ENCODE measurements at regions not wholly inside any gene's neighbourhood (a gene's known extent, or its start where the extent isn't known, plus 50 kb on each side); places are given as distances from the start of the nearest gene placed in this dataset.

- CTCF ChIA-PET: no interaction called here
These were observed 55.1 kb upstream of the TGFBR2 start for GRCh38 chr3:30551266-30551665.

GRCh38 chr3:30551927-30552326, 54.5 kb upstream of the TGFBR2 start:
- ATAC-seq: peak; percentile 18
- peaks cover 62% of the 10 kb centered on the region for H3K4me1 Mint-ChIP-seq
- TF ChIP-seq, protein P1, sequence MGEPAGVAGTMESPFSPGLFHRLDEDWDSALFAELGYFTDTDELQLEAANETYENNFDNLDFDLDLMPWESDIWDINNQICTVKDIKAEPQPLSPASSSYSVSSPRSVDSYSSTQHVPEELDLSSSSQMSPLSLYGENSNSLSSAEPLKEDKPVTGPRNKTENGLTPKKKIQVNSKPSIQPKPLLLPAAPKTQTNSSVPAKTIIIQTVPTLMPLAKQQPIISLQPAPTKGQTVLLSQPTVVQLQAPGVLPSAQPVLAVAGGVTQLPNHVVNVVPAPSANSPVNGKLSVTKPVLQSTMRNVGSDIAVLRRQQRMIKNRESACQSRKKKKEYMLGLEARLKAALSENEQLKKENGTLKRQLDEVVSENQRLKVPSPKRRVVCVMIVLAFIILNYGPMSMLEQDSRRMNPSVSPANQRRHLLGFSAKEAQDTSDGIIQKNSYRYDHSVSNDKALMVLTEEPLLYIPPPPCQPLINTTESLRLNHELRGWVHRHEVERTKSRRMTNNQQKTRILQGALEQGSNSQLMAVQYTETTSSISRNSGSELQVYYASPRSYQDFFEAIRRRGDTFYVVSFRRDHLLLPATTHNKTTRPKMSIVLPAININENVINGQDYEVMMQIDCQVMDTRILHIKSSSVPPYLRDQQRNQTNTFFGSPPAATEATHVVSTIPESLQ (CRISPR knock-in tag; IDR thresholded peaks at IDR 0.05): no peak
- TF ChIP-seq CREM (CRISPR knock-in tag; IDR thresholded peaks at IDR 0.05): no peak
- no peak for TF ChIP-seq ZNF396 (CRISPR knock-in tag; IDR thresholded peaks at IDR 0.05; ENCODE audit: borderline replicate concordance)
- TF ChIP-seq, protein P2, sequence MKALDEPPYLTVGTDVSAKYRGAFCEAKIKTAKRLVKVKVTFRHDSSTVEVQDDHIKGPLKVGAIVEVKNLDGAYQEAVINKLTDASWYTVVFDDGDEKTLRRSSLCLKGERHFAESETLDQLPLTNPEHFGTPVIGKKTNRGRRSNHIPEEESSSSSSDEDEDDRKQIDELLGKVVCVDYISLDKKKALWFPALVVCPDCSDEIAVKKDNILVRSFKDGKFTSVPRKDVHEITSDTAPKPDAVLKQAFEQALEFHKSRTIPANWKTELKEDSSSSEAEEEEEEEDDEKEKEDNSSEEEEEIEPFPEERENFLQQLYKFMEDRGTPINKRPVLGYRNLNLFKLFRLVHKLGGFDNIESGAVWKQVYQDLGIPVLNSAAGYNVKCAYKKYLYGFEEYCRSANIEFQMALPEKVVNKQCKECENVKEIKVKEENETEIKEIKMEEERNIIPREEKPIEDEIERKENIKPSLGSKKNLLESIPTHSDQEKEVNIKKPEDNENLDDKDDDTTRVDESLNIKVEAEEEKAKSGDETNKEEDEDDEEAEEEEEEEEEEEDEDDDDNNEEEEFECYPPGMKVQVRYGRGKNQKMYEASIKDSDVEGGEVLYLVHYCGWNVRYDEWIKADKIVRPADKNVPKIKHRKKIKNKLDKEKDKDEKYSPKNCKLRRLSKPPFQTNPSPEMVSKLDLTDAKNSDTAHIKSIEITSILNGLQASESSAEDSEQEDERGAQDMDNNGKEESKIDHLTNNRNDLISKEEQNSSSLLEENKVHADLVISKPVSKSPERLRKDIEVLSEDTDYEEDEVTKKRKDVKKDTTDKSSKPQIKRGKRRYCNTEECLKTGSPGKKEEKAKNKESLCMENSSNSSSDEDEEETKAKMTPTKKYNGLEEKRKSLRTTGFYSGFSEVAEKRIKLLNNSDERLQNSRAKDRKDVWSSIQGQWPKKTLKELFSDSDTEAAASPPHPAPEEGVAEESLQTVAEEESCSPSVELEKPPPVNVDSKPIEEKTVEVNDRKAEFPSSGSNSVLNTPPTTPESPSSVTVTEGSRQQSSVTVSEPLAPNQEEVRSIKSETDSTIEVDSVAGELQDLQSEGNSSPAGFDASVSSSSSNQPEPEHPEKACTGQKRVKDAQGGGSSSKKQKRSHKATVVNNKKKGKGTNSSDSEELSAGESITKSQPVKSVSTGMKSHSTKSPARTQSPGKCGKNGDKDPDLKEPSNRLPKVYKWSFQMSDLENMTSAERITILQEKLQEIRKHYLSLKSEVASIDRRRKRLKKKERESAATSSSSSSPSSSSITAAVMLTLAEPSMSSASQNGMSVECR (CRISPR knock-in tag; IDR thresholded peaks at IDR 0.05; ENCODE audit: borderline replicate concordance): no peak
- TF ChIP-seq, protein P3, sequence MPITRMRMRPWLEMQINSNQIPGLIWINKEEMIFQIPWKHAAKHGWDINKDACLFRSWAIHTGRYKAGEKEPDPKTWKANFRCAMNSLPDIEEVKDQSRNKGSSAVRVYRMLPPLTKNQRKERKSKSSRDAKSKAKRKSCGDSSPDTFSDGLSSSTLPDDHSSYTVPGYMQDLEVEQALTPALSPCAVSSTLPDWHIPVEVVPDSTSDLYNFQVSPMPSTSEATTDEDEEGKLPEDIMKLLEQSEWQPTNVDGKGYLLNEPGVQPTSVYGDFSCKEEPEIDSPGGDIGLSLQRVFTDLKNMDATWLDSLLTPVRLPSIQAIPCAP (CRISPR knock-in tag; IDR thresholded peaks at IDR 0.05): no peak
- TF ChIP-seq TP53 (CRISPR knock-in tag; IDR thresholded peaks at IDR 0.05): no peak
- TF ChIP-seq, protein P4, sequence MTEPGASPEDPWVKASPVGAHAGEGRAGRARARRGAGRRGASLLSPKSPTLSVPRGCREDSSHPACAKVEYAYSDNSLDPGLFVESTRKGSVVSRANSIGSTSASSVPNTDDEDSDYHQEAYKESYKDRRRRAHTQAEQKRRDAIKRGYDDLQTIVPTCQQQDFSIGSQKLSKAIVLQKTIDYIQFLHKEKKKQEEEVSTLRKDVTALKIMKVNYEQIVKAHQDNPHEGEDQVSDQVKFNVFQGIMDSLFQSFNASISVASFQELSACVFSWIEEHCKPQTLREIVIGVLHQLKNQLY (CRISPR knock-in tag; IDR thresholded peaks at IDR 0.05): no peak
- TF ChIP-seq, protein P5, sequence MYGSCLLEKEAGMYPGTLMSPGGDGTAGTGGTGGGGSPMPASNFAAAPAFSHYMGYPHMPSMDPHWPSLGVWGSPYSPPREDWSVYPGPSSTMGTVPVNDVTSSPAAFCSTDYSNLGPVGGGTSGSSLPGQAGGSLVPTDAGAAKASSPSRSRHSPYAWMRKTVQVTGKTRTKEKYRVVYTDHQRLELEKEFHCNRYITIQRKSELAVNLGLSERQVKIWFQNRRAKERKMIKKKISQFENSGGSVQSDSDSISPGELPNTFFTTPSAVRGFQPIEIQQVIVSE (CRISPR knock-in tag; IDR thresholded peaks at IDR 0.05; ENCODE audit: borderline replicate concordance): no peak
- no peak for TF ChIP-seq TEAD1 (CRISPR knock-in tag; IDR thresholded peaks at IDR 0.05)
- no peak for TF ChIP-seq USF2 (CRISPR knock-in tag; IDR thresholded peaks at IDR 0.05)
- no peak for TF ChIP-seq ATF2 (CRISPR knock-in tag; IDR thresholded peaks at IDR 0.05; ENCODE audit: borderline replicate concordance, low read depth)
- TF ChIP-seq JAZF1 (CRISPR knock-in tag; IDR thresholded peaks at IDR 0.05): no peak
- no peak for TF ChIP-seq CREB1 (CRISPR knock-in tag; IDR thresholded peaks at IDR 0.05)
- TF ChIP-seq, protein P6, sequence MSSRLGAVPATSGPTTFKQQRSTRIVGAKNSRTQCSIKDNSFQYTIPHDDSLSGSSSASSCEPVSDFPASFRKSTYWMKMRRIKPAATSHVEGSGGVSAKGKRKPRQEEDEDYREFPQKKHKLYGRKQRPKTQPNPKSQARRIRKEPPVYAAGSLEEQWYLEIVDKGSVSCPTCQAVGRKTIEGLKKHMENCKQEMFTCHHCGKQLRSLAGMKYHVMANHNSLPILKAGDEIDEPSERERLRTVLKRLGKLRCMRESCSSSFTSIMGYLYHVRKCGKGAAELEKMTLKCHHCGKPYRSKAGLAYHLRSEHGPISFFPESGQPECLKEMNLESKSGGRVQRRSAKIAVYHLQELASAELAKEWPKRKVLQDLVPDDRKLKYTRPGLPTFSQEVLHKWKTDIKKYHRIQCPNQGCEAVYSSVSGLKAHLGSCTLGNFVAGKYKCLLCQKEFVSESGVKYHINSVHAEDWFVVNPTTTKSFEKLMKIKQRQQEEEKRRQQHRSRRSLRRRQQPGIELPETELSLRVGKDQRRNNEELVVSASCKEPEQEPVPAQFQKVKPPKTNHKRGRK (CRISPR knock-in tag; IDR thresholded peaks at IDR 0.05; ENCODE audit: borderline replicate concordance): no peak

More at GRCh38 chr3:30551266-30551665, 55.1 kb upstream of the TGFBR2 start:
- POLR2A ChIA-PET: no interaction called here
- Mint-ChIP-seq H3K4me1 (peaks cover 62% of the 10 kb centered on the region), H3K9me3 (peaks cover 29% of the 10 kb centered on the region), H3K27ac (peak overlapping the region; percentile 80), H3K36me3 (peaks cover 18% of the 10 kb centered on the region), H3K4me3 (0 out of 2 replicates have a peak overlapping the region, but pooled peaks have one; percentile 1), H3K27me3 (ENCODE audit: low read depth) (no peaks in the 10 kb centered on the region)
- DNase-seq (ENCODE audit: low spot score) (no peak), ATAC-seq (no peak)
- TF ChIP-seq EMX1 (CRISPR knock-in tag; IDR thresholded peaks at IDR 0.05) (no peak), GRHL2 (CRISPR knock-in tag; IDR thresholded peaks at IDR 0.05; ENCODE audit: insufficient replicate concordance, severe bottlenecking) (no peak), ZSCAN18 (CRISPR knock-in tag; IDR thresholded peaks at IDR 0.05) (0 out of 2 replicates have a peak, but pooled peaks have one; percentile 20), ETV6 (CRISPR knock-in tag; IDR thresholded peaks at IDR 0.05) (peak; percentile 55; the same call in 1 of the 2 replicates), NFE2L1 (CRISPR knock-in tag; IDR thresholded peaks at IDR 0.05) (0 out of 2 replicates have a peak, but pooled peaks have one; percentile 54)
- TF ChIP-seq, protein P7, sequence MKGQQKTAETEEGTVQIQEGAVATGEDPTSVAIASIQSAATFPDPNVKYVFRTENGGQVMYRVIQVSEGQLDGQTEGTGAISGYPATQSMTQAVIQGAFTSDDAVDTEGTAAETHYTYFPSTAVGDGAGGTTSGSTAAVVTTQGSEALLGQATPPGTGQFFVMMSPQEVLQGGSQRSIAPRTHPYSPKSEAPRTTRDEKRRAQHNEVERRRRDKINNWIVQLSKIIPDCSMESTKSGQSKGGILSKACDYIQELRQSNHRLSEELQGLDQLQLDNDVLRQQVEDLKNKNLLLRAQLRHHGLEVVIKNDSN (CRISPR knock-in tag; IDR thresholded peaks at IDR 0.05): no peak

More at GRCh38 chr3:30551927-30552326, 54.5 kb upstream of the TGFBR2 start:
- Mint-ChIP-seq H3K4me3 (no peak overlapping the region; the same call in 1 of the 2 replicates), H3K27me3 (ENCODE audit: low read depth) (no peaks in the 10 kb centered on the region), H3K36me3 (peaks cover 16% of the 10 kb centered on the region), H3K27ac (0 out of 2 replicates have a peak overlapping the region, but pooled peaks have one; percentile 4), H3K9me3 (peaks cover 34% of the 10 kb centered on the region)
- POLR2A ChIA-PET: no interaction called here
- CTCF ChIA-PET: no interaction called here
- DNase-seq (ENCODE audit: low spot score): no peak
